T-cell (primary cell): ENCODE measurements at regions not wholly inside any gene's neighbourhood (a gene's known extent, or its start where the extent isn't known, plus 50 kb on each side); places are given as distances from the start of the nearest gene placed in this dataset.

Source experiments
- ATAC-seq, 4 experiments: fragments of 200-7000 bp in 3 of 4; fragments of 150-1000 bp in 1 of 4; cut with Tn5 transposase; replicated peaks in 1 of 4; 1 replicate in 3 of 4; 2 replicates in 1 of 4; pipeline ENCODE4 v1.10.0; 2021; ENCODE audit warnings: moderate library complexity in 3 of 4, mild to moderate bottlenecking in 2 of 4, moderate number of reproducible peaks in 1 of 4
- CTCF ChIA-PET, 2 donors: fragments of 300-600 bp; sonication (Branson Sonifier 250); formaldehyde crosslinking; loops; one replicate each; lab custom pipeline; 2022; ENCODE audit warnings: antibody characterized with exemption in 2 of 2; lab: Charles Lee
- POLR2A ChIA-PET, 2 donors: fragments of 300-600 bp; sonication (Branson Sonifier 250); formaldehyde crosslinking; loops; one replicate each; lab custom pipeline; 2022; ENCODE audit warnings: antibody characterized with exemption in 2 of 2; lab: Charles Lee
- DNase-seq, 35 experiments: peaks; one replicate each; pipeline versions ENCODE4 v3.0.0 to v3.0.0-alpha.2; 2013 to 2023
- H3K27ac ChIP-seq: one replicate; pipeline ENCODE4 v1.5.1; 2013; ENCODE audit warnings: low read length
- H3K27me3 ChIP-seq, 2 experiments: replicated peaks in 1 of 2; 1 replicate in 1 of 2; 2 replicates in 1 of 2; pipeline versions ENCODE4 v1.6.1 to v1.7.0; 2013; ENCODE audit warnings: low read length in 1 of 2, mixed read lengths in 1 of 2; ENCODE audit not compliant: control insufficient read depth in 2 of 2, insufficient read depth in 2 of 2; ENCODE audit errors: extremely low read depth in 1 of 2
- H3K36me3 ChIP-seq, 2 donors: 1 replicate in 1 of 2; 2 replicates in 1 of 2; pipeline versions ENCODE4 v1.6.1 to v1.7.0; 2013; ENCODE audit warnings: low read length in 1 of 2; ENCODE audit not compliant: control insufficient read depth in 2 of 2, insufficient read depth in 1 of 2; ENCODE audit errors: extremely low read depth in 1 of 2
- H3K4me1 ChIP-seq, 2 experiments: 1 replicate in 1 of 2; 2 replicates in 1 of 2; pipeline versions ENCODE4 v1.6.1 to v1.7.0; 2013; ENCODE audit warnings: low read length in 2 of 2, mixed read lengths in 1 of 2; ENCODE audit not compliant: insufficient read depth in 2 of 2, control insufficient read depth in 1 of 2; ENCODE audit errors: extremely low read depth in 1 of 2
- H3K4me3 ChIP-seq, 2 donors: 1 replicate in 1 of 2; 2 replicates in 1 of 2; pipeline versions ENCODE4 v1.5.1 to v1.7.0; 2013; ENCODE audit warnings: mild to moderate bottlenecking in 2 of 2, low read length in 1 of 2, moderate library complexity in 1 of 2; ENCODE audit not compliant: control insufficient read depth in 1 of 2; ENCODE audit errors: extremely low read depth in 1 of 2
- H3K9me3 ChIP-seq: 2 replicates; pipeline ENCODE4 v1.7.0; 2013
- H3K27ac Mint-ChIP-seq, 2 donors: one replicate each; pipeline ENCODE4 v1.8.0; 2020 to 2021; ENCODE audit warnings: mild to moderate bottlenecking in 2 of 2, mixed read lengths in 2 of 2
- H3K27me3 Mint-ChIP-seq, 2 donors: one replicate each; pipeline ENCODE4 v1.8.0; 2021 to 2022; ENCODE audit warnings: mixed read lengths in 2 of 2
- H3K36me3 Mint-ChIP-seq: one replicate; pipeline ENCODE4 v1.8.0; 2021; ENCODE audit warnings: mixed read lengths
- H3K4me1 Mint-ChIP-seq, 3 donors: one replicate each; pipeline ENCODE4 v1.8.0; 2020 to 2022; ENCODE audit warnings: mixed read lengths in 3 of 3, mild to moderate bottlenecking in 1 of 3
- H3K4me3 Mint-ChIP-seq, 3 donors: one replicate each; pipeline ENCODE4 v1.8.0; 2020 to 2022; ENCODE audit warnings: mild to moderate bottlenecking in 3 of 3, mixed read lengths in 3 of 3, moderate library complexity in 3 of 3
- H3K9me3 Mint-ChIP-seq, 3 donors: one replicate each; pipeline ENCODE4 v1.8.0; 2020 to 2022; ENCODE audit warnings: mixed read lengths in 3 of 3
- WGBS: methylation state at CpG from one replicate; pipeline ENCODE4 v1.1.5; 2013; ENCODE audit warnings: missing lambda C conversion rate; ENCODE audit not compliant: insufficient coverage; 5-methylcytosine and 5-hydroxymethylcytosine counted together

- ATAC-seq = no peak
- Mint-ChIP-seq H3K27me3 (peaks cover 14 to 22% of the 10 kb centered on the region in 2 donors), H3K4me1 (no peaks in the 10 kb centered on the region), H3K36me3 (no peaks in the 10 kb centered on the region), H3K27ac (no peak overlapping the region), H3K4me3 (no peak overlapping the region), H3K9me3 (peaks cover 0 to 10% (median 9%) of the 10 kb centered on the region in 3 donors)
- no peak overlapping the region for H3K4me3 ChIP-seq
- CTCF ChIA-PET = no interaction called here
- H3K27me3 ChIP-seq = peaks cover 2 to 18% of the 10 kb centered on the region in 2 experiments
- DNase-seq = no peak
- WGBS = 70% methylated on average over 2 of the region's 10 CpGs
- no peak overlapping the region for H3K27ac ChIP-seq
- no peaks in the 10 kb centered on the region for H3K9me3 ChIP-seq
- H3K4me1 ChIP-seq = no peaks in the 10 kb centered on the region
- no peaks in the 10 kb centered on the region for H3K36me3 ChIP-seq
- POLR2A ChIA-PET = no interaction called here
Measured at GRCh38 chr5:2047341-2047927, 164.7 kb upstream of the IRX4 start.

- WGBS = 90% methylated on average over 6 of the region's 7 CpGs
- POLR2A ChIA-PET = no interaction called here
- ATAC-seq (no peak), DNase-seq (no peak)
- Mint-ChIP-seq H3K4me1 (no peaks in the 10 kb centered on the region), H3K27ac (no peak overlapping the region), H3K9me3 (peaks cover 0 to 10% (median 9%) of the 10 kb centered on the region in 3 donors), H3K36me3 (no peaks in the 10 kb centered on the region), H3K4me3 (no peak overlapping the region), H3K27me3 (peaks cover 12 to 15% of the 10 kb centered on the region in 2 donors)
- Histone ChIP-seq H3K4me1 (no peaks in the 10 kb centered on the region), H3K27me3 (peaks cover 0 to 27% of the 10 kb centered on the region in 2 experiments), H3K9me3 (no peaks in the 10 kb centered on the region), H3K27ac (no peak overlapping the region), H3K36me3 (no peaks in the 10 kb centered on the region), H3K4me3 (no peak overlapping the region)
- CTCF ChIA-PET = no interaction called here
Measured at GRCh38 chr5:2044041-2044440, 161.3 kb upstream of the IRX4 start.

- Histone ChIP-seq H3K4me1 (peaks cover 0 to 3% of the 10 kb centered on the region in 2 experiments), H3K27ac (no peak overlapping the region), H3K36me3 (no peaks in the 10 kb centered on the region), H3K4me3 (no peak overlapping the region), H3K9me3 (no peaks in the 10 kb centered on the region), H3K27me3 (peaks cover 0 to 29% of the 10 kb centered on the region in 2 experiments)
- 47% methylated on average over 5 of the region's 8 CpGs for WGBS
- POLR2A ChIA-PET = no interaction called here
- no peak for ATAC-seq
- no peak overlapping the region for H3K27ac Mint-ChIP-seq
- no peaks in the 10 kb centered on the region for H3K9me3 Mint-ChIP-seq
- peaks cover 35% of the 10 kb centered on the region in 2 donors for H3K27me3 Mint-ChIP-seq
- DNase-seq = no peak
- H3K4me1 Mint-ChIP-seq = no peaks in the 10 kb centered on the region
- H3K4me3 Mint-ChIP-seq = peak overlapping the region; percentile 26 to 57 (median 41)
- CTCF ChIA-PET = interaction anchor here in 1 of 2 donors (1.3 kb wide), 1 partner anchor 14 kb away, joined by 3 read pairs; no protein-coding TSS in a partner anchor
- no peaks in the 10 kb centered on the region for H3K36me3 Mint-ChIP-seq
Measured at GRCh38 chr5:2039180-2039531, 156.4 kb upstream of the IRX4 start.

GRCh38 chr5:2038321-2039179 lies 155.8 kb upstream of the IRX4 start:
- Mint-ChIP-seq H3K27me3 (peaks cover 35 to 38% of the 10 kb centered on the region in 2 donors), H3K36me3 (no peaks in the 10 kb centered on the region), H3K4me3 (peak overlapping the region; percentile 47 to 57 (median 56)), H3K27ac (no peak overlapping the region), H3K9me3 (no peaks in the 10 kb centered on the region), H3K4me1 (no peaks in the 10 kb centered on the region)
- Histone ChIP-seq H3K9me3 (no peaks in the 10 kb centered on the region), H3K27me3 (peaks cover 0 to 30% of the 10 kb centered on the region in 2 experiments), H3K4me3 (peak overlapping the region in 1 of 2 donors; percentile 14), H3K27ac (no peak overlapping the region), H3K4me1 (peaks cover 0 to 3% of the 10 kb centered on the region in 2 experiments), H3K36me3 (no peaks in the 10 kb centered on the region)
- CTCF ChIA-PET = interaction anchor here in 1 of 2 donors (1.3 kb wide), 1 partner anchor 14 kb away, joined by 3 read pairs; no protein-coding TSS in a partner anchor
- ATAC-seq = peak; percentile 82 to 90 (median 85)
- DNase-seq = peak in 32 of 35 experiments; percentile 4 to 71 (median 36)
- WGBS = 3% methylated on average over 52 of the region's 58 CpGs
- POLR2A ChIA-PET = no interaction called here

DNA sequence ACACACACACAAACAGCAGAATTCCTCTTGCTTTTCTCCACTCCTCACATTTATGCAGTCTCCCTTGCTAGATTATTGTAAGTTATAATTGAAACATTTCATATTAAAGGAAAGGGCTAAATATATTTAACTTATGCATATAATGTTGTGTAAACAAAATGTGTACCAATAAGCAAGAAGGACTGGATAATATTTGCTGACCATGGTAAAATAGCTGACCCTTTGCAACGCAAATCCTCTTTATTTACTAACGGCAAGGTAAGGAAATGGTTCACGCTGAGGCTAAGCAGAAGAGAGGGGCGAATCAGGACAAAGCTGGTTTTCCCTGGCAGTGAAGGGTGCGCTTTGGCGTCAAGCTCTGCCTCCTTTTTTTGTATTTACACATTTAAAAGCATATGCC lies 154.2 kb upstream of the IRX4 start:
- no peak overlapping the region for H3K27ac ChIP-seq
- Mint-ChIP-seq H3K27me3 (peaks cover 48 to 51% of the 10 kb centered on the region in 2 donors), H3K4me3 (no peak overlapping the region), H3K4me1 (no peaks in the 10 kb centered on the region), H3K9me3 (peaks cover 0 to 4% (median 0%) of the 10 kb centered on the region in 3 donors), H3K36me3 (no peaks in the 10 kb centered on the region), H3K27ac (no peak overlapping the region)
- ChIA-PET POLR2A (no interaction called here), CTCF (interaction anchor here in 1 of 2 donors (0.6 kb wide), 1 partner anchor 300 kb away, joined by 4 read pairs; no protein-coding TSS in a partner anchor)
- no peaks in the 10 kb centered on the region for H3K36me3 ChIP-seq
- H3K4me1 ChIP-seq = peaks cover 0 to 3% of the 10 kb centered on the region in 2 experiments
- H3K9me3 ChIP-seq = no peaks in the 10 kb centered on the region
- H3K4me3 ChIP-seq = no peak overlapping the region
- ATAC-seq (no peak), DNase-seq (no peak)
- 77% methylated on average over 3 of the region's 6 CpGs for WGBS
- peaks cover 0 to 27% of the 10 kb centered on the region in 2 experiments for H3K27me3 ChIP-seq

GRCh38 chr5:2032432-2032831 lies 149.7 kb upstream of the IRX4 start:
- ATAC-seq = no peak
- no peaks in the 10 kb centered on the region for H3K36me3 ChIP-seq
- Mint-ChIP-seq H3K4me1 (no peaks in the 10 kb centered on the region), H3K36me3 (no peaks in the 10 kb centered on the region), H3K4me3 (no peak overlapping the region), H3K9me3 (peaks cover 0 to 8% (median 5%) of the 10 kb centered on the region in 3 donors), H3K27me3 (peaks cover 53 to 61% of the 10 kb centered on the region in 2 donors), H3K27ac (no peak overlapping the region)
- H3K4me1 ChIP-seq = no peaks in the 10 kb centered on the region
- WGBS = 66% methylated on average over 3 of the region's 5 CpGs
- H3K9me3 ChIP-seq = no peaks in the 10 kb centered on the region
- H3K27ac ChIP-seq = no peak overlapping the region
- DNase-seq = no peak
- ChIA-PET POLR2A (no interaction called here), CTCF (no interaction called here)
- peaks cover 3 to 22% of the 10 kb centered on the region in 2 experiments for H3K27me3 ChIP-seq
- no peak overlapping the region for H3K4me3 ChIP-seq
